H1 (cell line): ENCODE measurements at regions not wholly inside any gene's neighbourhood (a gene's known extent, or its start where the extent isn't known, plus 50 kb on each side); places are given as distances from the start of the nearest gene placed in this dataset.

Experiments
- CTCF ChIA-PET: fragments of 300-600 bp; sonication (Branson Sonifier 250); formaldehyde crosslinking; loops from one replicate; lab custom pipeline; 2021; ENCODE audit not compliant: partially characterized antibody; lab: Charles Lee
- POLR2A ChIA-PET: fragments of 300-600 bp; sonication (Branson Sonifier 250); formaldehyde crosslinking; loops from one replicate; lab custom pipeline; 2021; ENCODE audit warnings: inconsistent platforms; ENCODE audit not compliant: partially characterized antibody; lab: Charles Lee
- DNase-seq, 2 experiments: peaks; one replicate each; pipeline versions ENCODE4 v3.0.0 to v3.0.0-alpha.2; 2010 to 2022; ENCODE audit warnings: low spot score in 2 of 2, low read depth in 1 of 2, mixed read lengths in 1 of 2
- FAIRE-seq: peaks from 2 replicates; lab custom pipeline; 2011; peaks lifted over from hg19 to GRCh38; lab: Jason Lieb, UNC
- H2AFZ ChIP-seq: 2 replicates; pipeline ENCODE4 v1.8.1; 2012; ENCODE audit warnings: low read length, inconsistent platforms
- H2AK5ac ChIP-seq: 2 replicates; pipeline ENCODE4 v1.6.1; 2013; ENCODE audit warnings: low read depth, low read length
- H2BK120ac ChIP-seq: replicated peaks from 2 replicates; pipeline ENCODE3; 2013; ENCODE audit warnings: low read depth, low read length, inconsistent platforms
- H2BK12ac ChIP-seq: 2 replicates; pipeline ENCODE4 v1.6.1; 2013; ENCODE audit warnings: low read depth, low read length
- H2BK15ac ChIP-seq: 2 replicates; pipeline ENCODE4 v1.6.1; 2013; ENCODE audit warnings: low read length
- H2BK20ac ChIP-seq: 2 replicates; pipeline ENCODE4 v1.6.1; 2013; ENCODE audit warnings: low read length
- H2BK5ac ChIP-seq: 2 replicates; pipeline ENCODE4 v1.6.1; 2013; ENCODE audit warnings: low read depth, low read length
- H3K14ac ChIP-seq: 2 replicates; pipeline ENCODE4 v1.6.1; 2013; ENCODE audit warnings: inconsistent platforms; ENCODE audit not compliant: insufficient read length
- H3K18ac ChIP-seq: 2 replicates; pipeline ENCODE4 v1.6.1; 2013; ENCODE audit warnings: low read length; ENCODE audit errors: extremely low read depth
- H3K23ac ChIP-seq: 2 replicates; pipeline ENCODE4 v1.6.1; 2013; ENCODE audit warnings: inconsistent platforms; ENCODE audit not compliant: insufficient read length
- H3K23me2 ChIP-seq: 2 replicates; pipeline ENCODE4 v1.6.1; 2013; ENCODE audit warnings: low read depth, low read length
- H3K27ac ChIP-seq: 2 replicates; pipeline ENCODE4 v1.6.1; 2011; ENCODE audit warnings: low read depth, low read length, inconsistent platforms
- H3K27me3 ChIP-seq, 4 experiments: replicated peaks in 1 of 4; 1 replicate in 1 of 4; 2 replicates in 3 of 4; pipeline versions ENCODE4 v1.6.1 to v1.8.1; 2011 to 2013; ENCODE audit warnings: low read length in 3 of 4, mild to moderate bottlenecking in 3 of 4, inconsistent platforms in 2 of 4, mixed read lengths in 2 of 4, moderate library complexity in 1 of 4; ENCODE audit not compliant: control insufficient read depth in 3 of 4, insufficient read depth in 3 of 4; ENCODE audit errors: extremely low read depth in 1 of 4
- H3K36me3 ChIP-seq, 4 experiments: 2 replicates each; pipeline versions ENCODE4 v1.6.1 to v1.8.1; 2011 to 2013; ENCODE audit warnings: mild to moderate bottlenecking in 4 of 4, low read length in 3 of 4, moderate library complexity in 2 of 4, control low read depth in 1 of 4, inconsistent platforms in 1 of 4; ENCODE audit not compliant: insufficient read depth in 4 of 4, control insufficient read depth in 2 of 4
- H3K4ac ChIP-seq: replicated peaks from 2 replicates; pipeline ENCODE3; 2013; ENCODE audit warnings: low read length, low read depth, mixed read lengths, inconsistent platforms; ENCODE audit not compliant: insufficient read length
- H3K4me1 ChIP-seq, 4 experiments: replicated peaks in 1 of 4; 1 replicate in 1 of 4; 2 replicates in 3 of 4; pipeline versions ENCODE4 v1.6.1 to v1.8.1; 2011 to 2013; ENCODE audit warnings: low read length in 3 of 4, inconsistent platforms in 2 of 4, mixed read lengths in 1 of 4; ENCODE audit not compliant: insufficient read depth in 4 of 4, control insufficient read depth in 3 of 4
- H3K4me2 ChIP-seq, 2 experiments: 2 replicates each; pipeline versions ENCODE4 v1.6.1 to v1.8.1; 2011 to 2013; ENCODE audit warnings: low read depth in 2 of 2, low read length in 2 of 2, control low read depth in 1 of 2, inconsistent platforms in 1 of 2, mild to moderate bottlenecking in 1 of 2; ENCODE audit not compliant: insufficient read depth in 1 of 2
- H3K4me3 ChIP-seq, 4 experiments: fragments of 200-600, 300-600 bp in 1 of 4; sonication (generic), shearing (Covaris generic), sonication (Bioruptor Twin) in 1 of 4; 2 replicates each; pipeline versions ENCODE4 v1.5.1 to v1.8.1; 2011 to 2016; ENCODE audit warnings: low read length in 4 of 4, low read depth in 3 of 4, control low read depth in 2 of 4, inconsistent platforms in 2 of 4, mild to moderate bottlenecking in 2 of 4, mixed read lengths in 1 of 4, moderate library complexity in 1 of 4; ENCODE audit not compliant: insufficient read depth in 2 of 4; ENCODE audit errors: extremely low read depth in 1 of 4
- H3K56ac ChIP-seq: replicated peaks from 2 replicates; pipeline ENCODE3; 2013; ENCODE audit warnings: low read depth, mild to moderate bottlenecking, mixed read lengths, low read length, inconsistent platforms; ENCODE audit not compliant: insufficient read length
- H3K79me1 ChIP-seq: 2 replicates; pipeline ENCODE4 v1.6.1; 2013; ENCODE audit warnings: low read depth, low read length, control low read depth
- H3K79me2 ChIP-seq, 2 experiments: 2 replicates each; pipeline versions ENCODE4 v1.6.1 to v1.8.1; 2012 to 2013; ENCODE audit warnings: low read length in 2 of 2, mild to moderate bottlenecking in 2 of 2, inconsistent platforms in 1 of 2; ENCODE audit not compliant: insufficient read depth in 2 of 2, control insufficient read depth in 1 of 2
- H3K9ac ChIP-seq, 4 experiments: replicated peaks in 1 of 4; 1 replicate in 1 of 4; 2 replicates in 3 of 4; pipeline versions ENCODE4 v1.6.1 to v1.8.1; 2011 to 2013; ENCODE audit warnings: low read depth in 3 of 4, low read length in 3 of 4, control low read depth in 2 of 4, mild to moderate bottlenecking in 2 of 4, moderate library complexity in 2 of 4, inconsistent platforms in 1 of 4; ENCODE audit errors: extremely low read depth in 1 of 4
- H3K9me3 ChIP-seq, 2 experiments: 2 replicates each; pipeline versions ENCODE4 v1.6.1 to v1.8.1; 2012 to 2013; ENCODE audit warnings: mild to moderate bottlenecking in 2 of 2, moderate library complexity in 2 of 2, control low read depth in 1 of 2, inconsistent platforms in 1 of 2, low read depth in 1 of 2, low read length in 1 of 2, mixed read lengths in 1 of 2; ENCODE audit not compliant: insufficient read depth in 2 of 2
- H4K20me1 ChIP-seq, 2 experiments: replicated peaks in 1 of 2; 2 replicates each; pipeline versions ENCODE3 to v1.8.1; 2011 to 2013; ENCODE audit warnings: inconsistent platforms in 2 of 2, low read length in 2 of 2, mild to moderate bottlenecking in 1 of 2; ENCODE audit not compliant: insufficient read depth in 2 of 2, control insufficient read depth in 1 of 2
- H4K5ac ChIP-seq: 2 replicates; pipeline ENCODE4 v1.6.1; 2013; ENCODE audit warnings: low read length, low read depth, mixed read lengths, inconsistent platforms; ENCODE audit not compliant: insufficient read length
- H4K8ac ChIP-seq: 2 replicates; pipeline ENCODE4 v1.8.0; 2013; ENCODE audit warnings: mild to moderate bottlenecking, moderate library complexity, low read length, inconsistent platforms; ENCODE audit not compliant: insufficient read depth; ENCODE audit errors: extremely low read depth
- H4K91ac ChIP-seq: replicated peaks from 2 replicates; pipeline ENCODE3; 2013; ENCODE audit warnings: low read length, mixed read lengths, inconsistent platforms; ENCODE audit not compliant: insufficient read length
- BRCA1 ChIP-seq: IDR thresholded peaks from 2 replicates; pipeline ENCODE4 v1.6.1; 2012; ENCODE audit warnings: low read depth, low read length, improper control_type of control experiment
- CBX8 ChIP-seq: fragments of 300-800, 300-1000 bp; sonication (generic); IDR thresholded peaks from 2 replicates; pipeline ENCODE4 v1.7.1; 2016; ENCODE audit warnings: low read depth, low read length, borderline replicate concordance
- CREB1 ChIP-seq: IDR thresholded peaks from 2 replicates; pipeline ENCODE4 v1.6.1; 2012; ENCODE audit warnings: inconsistent platforms
- CTBP2 ChIP-seq: IDR thresholded peaks from 2 replicates; pipeline ENCODE4 v1.7.0; 2011; ENCODE audit warnings: borderline replicate concordance, mild to moderate bottlenecking, moderate library complexity, mixed read lengths, low read length; ENCODE audit not compliant: insufficient read depth, insufficient read length
- HDAC6 ChIP-seq: IDR thresholded peaks from one replicate; pipeline ENCODE4 v1.7.1; 2012; ENCODE audit warnings: low read depth, mild to moderate bottlenecking, inconsistent platforms, low read length, moderate library complexity
- JUND ChIP-seq: IDR thresholded peaks from 2 replicates; pipeline ENCODE4 v1.6.1; 2011; ENCODE audit warnings: mild to moderate bottlenecking, improper control_type of control experiment, low read length
- NRF1 ChIP-seq: IDR thresholded peaks from 2 replicates; pipeline ENCODE4 v1.6.1; 2011; ENCODE audit warnings: mild to moderate bottlenecking, low read depth, low read length, improper control_type of control experiment
- POLR2AphosphoS5 ChIP-seq: IDR thresholded peaks from 2 replicates; pipeline ENCODE4 v1.6.1; 2011; ENCODE audit warnings: low read depth, low read length
- RAD21 ChIP-seq, 2 experiments: IDR thresholded peaks in 1 of 2; conservative IDR thresholded peaks in 1 of 2; 2 replicates each; pipeline ENCODE4 v1.6.1; 2011; ENCODE audit warnings: low read depth in 2 of 2, low read length in 2 of 2, improper control_type of control experiment in 1 of 2, inconsistent platforms in 1 of 2, mild to moderate bottlenecking in 1 of 2, moderate library complexity in 1 of 2
- RNF2 ChIP-seq: fragments of 200-900, 300-1000 bp; sonication (generic); IDR thresholded peaks from 2 replicates; pipeline ENCODE4 v1.7.1; 2016; ENCODE audit warnings: borderline replicate concordance, low read depth, mild to moderate bottlenecking, antibody characterized with exemption, low read length; ENCODE audit not compliant: poor library complexity, severe bottlenecking; ENCODE audit errors: missing control alignments
- SP2 ChIP-seq: IDR thresholded peaks from 2 replicates; pipeline ENCODE4 v1.6.1; 2012; ENCODE audit warnings: mild to moderate bottlenecking, low read length, inconsistent platforms
- WGBS, 2 experiments: shearing (Covaris generic) in 1 of 2; methylation state at CpG; one replicate each; pipeline versions ENCODE4 v1.1.6 to v1.1.7; 2013 to 2015; ENCODE audit warnings: low lambda C conversion rate in 2 of 2, mixed read lengths in 2 of 2, inconsistent platforms in 1 of 2, low coverage in 1 of 2, missing lambda C conversion rate in 1 of 2; ENCODE audit not compliant: insufficient replicate concordance in 2 of 2, insufficient coverage in 1 of 2, insufficient read length in 1 of 2; ENCODE audit errors: extremely low coverage in 1 of 2, missing lambda C conversion rate in 1 of 2; 5-methylcytosine and 5-hydroxymethylcytosine counted together

DNA sequence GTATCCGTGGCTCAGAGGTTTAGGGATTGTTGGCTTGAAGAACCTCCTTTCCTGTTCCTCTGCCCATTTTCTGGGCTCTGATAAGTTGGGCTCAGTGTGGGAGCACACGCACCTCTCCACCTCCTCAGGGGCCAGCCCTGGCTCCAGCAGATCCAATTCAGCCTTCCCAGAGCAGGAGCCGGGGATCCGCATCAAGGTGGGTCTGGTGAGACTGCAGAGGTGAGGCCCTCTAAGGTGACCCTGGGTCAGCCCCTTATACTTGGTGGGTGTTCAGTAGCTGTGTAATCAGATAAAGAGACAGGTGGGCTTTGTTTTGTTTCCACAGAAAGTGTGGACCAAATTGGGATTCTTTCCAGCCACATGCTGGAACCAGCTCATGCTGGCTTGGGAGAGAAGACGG lies 1466.0 kb downstream of the TBC1D22A start:
- ChIA-PET CTCF (no interaction called here), POLR2A (no interaction called here)
- Histone ChIP-seq H3K4me3 (no peak overlapping the region), H3K4ac (no peak overlapping the region), H3K36me3 (no peaks in the 10 kb centered on the region), H2BK12ac (no peak overlapping the region), H3K79me1 (no peaks in the 10 kb centered on the region), H3K14ac (no peak overlapping the region), H2AFZ (no peak overlapping the region), H4K5ac (no peak overlapping the region), H3K56ac (no peak overlapping the region), H3K4me1 (no peaks in the 10 kb centered on the region), H3K23ac (no peak overlapping the region), H3K27me3 (no peaks in the 10 kb centered on the region), H3K4me2 (no peak overlapping the region), H3K9ac (no peak overlapping the region), H2AK5ac (no peak overlapping the region), H4K8ac (no peak overlapping the region), H2BK5ac (no peak overlapping the region), H4K20me1 (no peaks in the 10 kb centered on the region), H3K79me2 (no peaks in the 10 kb centered on the region), H3K9me3 (peaks cover 2 to 3% of the 10 kb centered on the region in 2 experiments; a peak in 2 of 4 replicates), H2BK120ac (no peak overlapping the region), H3K27ac (no peak overlapping the region), H3K18ac (no peak overlapping the region), H2BK15ac (no peak overlapping the region), H4K91ac (no peak overlapping the region), H3K23me2 (no peaks in the 10 kb centered on the region), H2BK20ac (no peak overlapping the region)
- WGBS, 2 experiments: 96% methylated on average over 5 of the region's 5 CpGs; no CpG with 5 or more reads in 1 of the 2 experiments
- FAIRE-seq (no peak), DNase-seq (peak in 1 of 2 experiments; percentile 23)
- no peak for TF ChIP-seq JUND
- no peak for TF ChIP-seq RAD21 (IDR thresholded peaks at IDR 0.05 in 1 of 2, conservative IDR thresholded peaks at IDR 0.05 in 1 of 2; ENCODE audit: low read depth in 2 of 2, low read length in 2 of 2)
- no peak for TF ChIP-seq NRF1
- TF ChIP-seq POLR2AphosphoS5: no peak
- no peak for TF ChIP-seq CREB1
- no peak for TF ChIP-seq SP2
- no peak for TF ChIP-seq RNF2
- no peak for TF ChIP-seq CBX8
- no peak for TF ChIP-seq BRCA1
- no peak for TF ChIP-seq CTBP2
- no peak for TF ChIP-seq HDAC6
